K562 (cell line): ENCODE measurements at regions not wholly inside any gene's neighbourhood (a gene's known extent, or its start where the extent isn't known, plus 50 kb on each side); places are given as distances from the start of the nearest gene placed in this dataset.

Experiments used
- ATAC-seq: fragments of 200-7000 bp; cut with Tn5 transposase; 3 replicates; pipeline ENCODE4 v1.9.1; 2020; ENCODE audit warnings: moderate library complexity
- BruUV-seq: library from RNA; stranded (reverse); fragments of 400-500 nt; replicated peaks from 2 replicates; lab custom pipeline; 2021; lab: Mats Ljungman, UMichigan
- CTCF ChIA-PET: fragments of 300-600 bp; formaldehyde crosslinking; extraction: SDS; loops from one replicate; lab custom pipeline; 2021; ENCODE audit warnings: low intra/inter-chr PET ratio; lab: Yijun Ruan, JAX
- POLR2A ChIA-PET: fragments of 300-600, 350-650 bp; sonication (Branson Sonifier 250); formaldehyde crosslinking; extraction: SDS; loops from one replicate; lab custom pipeline; 2021; ENCODE audit warnings: antibody characterized with exemption, inconsistent platforms; lab: Yijun Ruan, JAX
- DNase-seq, 4 experiments: peaks; one replicate each; pipeline versions ENCODE4 v3.0.0 to v3.0.0-alpha.2; 2011 to 2018; ENCODE audit warnings: low spot score in 3 of 4, mixed read lengths in 3 of 4; ENCODE audit errors: extremely low read depth in 1 of 4
- FAIRE-seq: peaks from 2 replicates; lab custom pipeline; 2011; peaks lifted over from hg19 to GRCh38; lab: Jason Lieb, UNC
- H2AFZ ChIP-seq: 2 replicates; pipeline ENCODE4 v1.6.0; 2011; ENCODE audit warnings: low read depth, low read length, control low read depth, inconsistent platforms
- H3K27ac ChIP-seq: fragments of 200-600 bp; 3 replicates; pipeline ENCODE4 v1.8.0; 2011; ENCODE audit warnings: low read depth, mild to moderate bottlenecking, control low read depth, inconsistent platforms, low read length, moderate library complexity, mixed read lengths; ENCODE audit errors: extremely low read depth
- H3K27me3 ChIP-seq, 2 experiments: fragments of 300-600 bp in 1 of 2; 2 replicates in 1 of 2; 3 replicates in 1 of 2; pipeline versions ENCODE4 v1.6.0 to v1.8.0; 2011; ENCODE audit warnings: inconsistent platforms in 2 of 2, low read length in 2 of 2, mild to moderate bottlenecking in 1 of 2, mixed read lengths in 1 of 2, moderate library complexity in 1 of 2; ENCODE audit not compliant: control insufficient read depth in 2 of 2, insufficient read depth in 2 of 2
- H3K36me3 ChIP-seq: fragments of 300-600 bp; 3 replicates; pipeline ENCODE4 v1.8.0; 2011; ENCODE audit warnings: mild to moderate bottlenecking, low read length, inconsistent platforms; ENCODE audit not compliant: control insufficient read depth, insufficient read depth
- H3K4me1 ChIP-seq, 2 experiments: fragments of 200-600 bp in 1 of 2; replicated peaks in 1 of 2; 2 replicates in 1 of 2; 3 replicates in 1 of 2; pipeline versions ENCODE4 v1.5.1 to v1.8.0; 2011; ENCODE audit warnings: inconsistent platforms in 2 of 2, low read length in 2 of 2, mild to moderate bottlenecking in 1 of 2, mixed read lengths in 1 of 2, moderate library complexity in 1 of 2; ENCODE audit not compliant: control insufficient read depth in 2 of 2, insufficient read depth in 2 of 2
- H3K4me2 ChIP-seq: 2 replicates; pipeline ENCODE4 v1.6.1; 2011; ENCODE audit warnings: low read length, control low read depth, inconsistent platforms, mixed read lengths; ENCODE audit not compliant: insufficient read depth
- H3K4me3 ChIP-seq: fragments of 200-600 bp; sonication (generic), shearing (Covaris generic); 2 replicates; pipeline ENCODE4 v1.5.1; 2016; ENCODE audit warnings: control low read depth, inconsistent platforms
- H3K79me2 ChIP-seq: fragments of 200-600 bp; 3 replicates; pipeline ENCODE4 v1.8.0; 2011; ENCODE audit warnings: low read length, inconsistent platforms; ENCODE audit not compliant: control insufficient read depth, insufficient read depth
- H3K9ac ChIP-seq, 2 experiments: 2 replicates each; pipeline versions ENCODE4 v1.6.0 to v1.6.1; 2011; ENCODE audit warnings: low read depth in 2 of 2, low read length in 2 of 2, control low read depth in 1 of 2, inconsistent platforms in 1 of 2, mild to moderate bottlenecking in 1 of 2, mixed read lengths in 1 of 2; ENCODE audit not compliant: insufficient read depth in 1 of 2
- H3K9me1 ChIP-seq: one replicate; pipeline ENCODE4 v1.6.0; 2011; ENCODE audit warnings: inconsistent platforms, mild to moderate bottlenecking, low read length, moderate library complexity; ENCODE audit not compliant: control insufficient read depth, insufficient read depth
- H3K9me3 ChIP-seq: replicated peaks from 2 replicates; pipeline ENCODE4 v1.5.1; 2011; ENCODE audit warnings: low read depth, low read length, inconsistent platforms; ENCODE audit not compliant: control insufficient read depth, insufficient read depth
- H4K20me1 ChIP-seq: replicated peaks from 2 replicates; pipeline ENCODE4 v1.6.1; 2011; ENCODE audit warnings: low read length, inconsistent platforms, mixed read lengths; ENCODE audit not compliant: control insufficient read depth, insufficient read depth
- CEBPB ChIP-seq: fragments of 450-650 bp; IDR thresholded peaks from 2 replicates; pipeline ENCODE4 v1.6.1; 2016; ENCODE audit warnings: missing genetic modification characterization, missing compliant biosample characterization
- CEBPG ChIP-seq, 3 experiments: fragments of 200-800 bp in 1 of 3; sonication (Bioruptor generic) in 1 of 3; sonication (generic) in 1 of 3; formaldehyde crosslinking in 1 of 3; IDR thresholded peaks in 2 of 3; conservative IDR thresholded peaks in 1 of 3; 2 replicates each; pipeline versions ENCODE4 v1.6.1 to v1.8.0; 2016 to 2022; ENCODE audit warnings: missing compliant biosample characterization in 2 of 3, missing genetic modification characterization in 2 of 3, mild to moderate bottlenecking in 1 of 3, missing genetic modification reagents in 1 of 3
- KDM2B ChIP-seq: fragments of 250-450 bp; sonication (Bioruptor Pico); IDR thresholded peaks from 2 replicates; pipeline ENCODE4 v1.8.0; 2021; ENCODE audit warnings: mild to moderate bottlenecking, moderate library complexity
- L3MBTL2 ChIP-seq: fragments of 450-650 bp; IDR thresholded peaks from 2 replicates; pipeline ENCODE4 v1.6.1; 2016; ENCODE audit warnings: mild to moderate bottlenecking, moderate library complexity
- TRIM24 ChIP-seq, 2 experiments: fragments of 450-650 bp; IDR thresholded peaks; 2 replicates each; pipeline ENCODE4 v1.6.1; 2016
- ZHX1 ChIP-seq: fragments of 150-350 bp; conservative IDR thresholded peaks from 2 replicates; pipeline ENCODE4 v1.6.1; 2014; ENCODE audit warnings: low read length
- WGBS: fragments of 100-300 bp; shearing (Covaris generic); methylation state at CpG from one replicate; pipeline ENCODE4 v1.1.6; 2016; ENCODE audit warnings: low coverage, mixed read lengths; ENCODE audit not compliant: insufficient coverage; ENCODE audit errors: missing lambda C conversion rate; 5-methylcytosine and 5-hydroxymethylcytosine counted together
- in situ Hi-C: fragments of 300-500 bp; cut with MboI; formaldehyde crosslinking; loops from 4 replicates; pipeline ENCODE4 v1.15.0; 2018; ENCODE audit warnings: inconsistent platforms, mixed read lengths
- intact Hi-C: fragments of 100-400 bp; cut with micrococcal nuclease; formaldehyde crosslinking; loops from 2 replicates; pipeline ENCODE4 v1.14.2; 2022
- TF ChIP-seq, protein P1 (sequence below): sonication (generic); IDR thresholded peaks from 2 replicates; pipeline ENCODE4 v1.6.1; 2016

DNA sequence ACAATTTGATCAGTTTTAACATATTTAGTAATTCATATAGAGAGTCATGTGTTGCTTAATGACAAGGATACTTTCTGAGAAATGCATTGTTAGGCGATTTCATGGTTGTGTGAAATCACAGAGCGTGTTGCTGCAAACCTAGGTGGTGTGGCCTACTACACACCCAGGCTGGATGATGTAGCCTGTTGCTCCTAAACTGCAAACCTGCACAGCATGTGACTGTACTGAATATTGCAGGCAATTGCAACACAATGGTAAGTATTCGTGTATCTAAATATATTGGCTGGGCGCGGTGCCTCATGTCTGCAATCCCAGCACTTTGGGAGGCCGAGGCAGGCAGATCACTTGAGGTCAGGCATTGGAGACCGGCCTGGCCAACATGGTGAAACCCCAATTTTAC lies 73.7 kb upstream of the BAIAP2L1 start:
- Histone ChIP-seq H3K36me3 (no peaks in the 10 kb centered on the region), H4K20me1 (no peaks in the 10 kb centered on the region), H3K9me3 (no peaks in the 10 kb centered on the region), H3K27me3 (peaks cover 2 to 17% of the 10 kb centered on the region in 2 experiments), H3K4me2 (no peak overlapping the region), H2AFZ (no peak overlapping the region), H3K79me2 (no peaks in the 10 kb centered on the region), H3K4me1 (peaks cover 0 to 11% of the 10 kb centered on the region in 2 experiments; a peak in 2 of 5 replicates), H3K9ac (no peak overlapping the region), H3K4me3 (no peak overlapping the region), H3K9me1 (no peaks in the 10 kb centered on the region), H3K27ac (no peak overlapping the region)
- in situ Hi-C loops (no loop called here), intact Hi-C loops (no loop called here)
- DNase-seq (no peak), ATAC-seq (no peak), FAIRE-seq (no peak)
- BruUV-seq, result no TSS peak
- ChIA-PET CTCF (no interaction called here), POLR2A (interaction anchor here (0.7 to 0.9 kb wide), 2 partner anchors 15 to 17 kb away, joined by 4 to 5 read pairs; no protein-coding TSS in a partner anchor)
- 15% methylated on average over 7 of the region's 7 CpGs for WGBS
- no peak for TF ChIP-seq KDM2B (CRISPR knock-in tag)
- peak; percentile 51 to 60; a peak in 2 of 4 replicates for TF ChIP-seq TRIM24 (IDR thresholded peaks at IDR 0.05)
- peak; percentile 25; the same call in 1 of the 2 replicates for TF ChIP-seq L3MBTL2
- TF ChIP-seq CEBPB (tag), result peak; percentile 53; the same call in 1 of the 2 replicates
- TF ChIP-seq CEBPG (CRISPR knock-in tag; IDR thresholded peaks at IDR 0.05), result peak; percentile 64
- TF ChIP-seq CEBPG (tag; conservative IDR thresholded peaks at IDR 0.05 in 1 of 2, IDR thresholded peaks at IDR 0.05 in 1 of 2), result peak in 1 of 2 experiments; percentile 77; a peak in 2 of 4 replicates

DNA sequence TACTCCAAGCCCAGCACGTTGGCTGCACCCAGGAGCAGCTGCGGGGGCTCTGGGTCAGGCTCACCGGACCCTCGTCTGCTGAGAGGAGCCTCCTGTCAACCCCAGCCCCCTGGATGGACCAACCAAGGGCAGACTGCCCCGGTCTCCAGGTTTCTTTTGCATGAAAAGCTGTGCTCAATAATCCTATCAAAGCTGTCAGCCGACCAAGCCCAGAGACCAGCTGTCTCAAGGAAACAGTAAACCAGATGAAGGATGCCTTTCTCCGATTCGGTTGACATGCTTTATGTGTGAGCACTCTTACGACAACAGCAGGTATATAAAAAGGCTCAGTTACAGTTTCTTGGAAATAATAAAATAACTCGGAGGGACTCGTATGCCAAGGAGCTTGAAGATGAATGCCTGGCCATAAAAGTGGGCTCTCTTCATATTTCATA lies 71.6 kb upstream of the BAIAP2L1 start:
- WGBS, result 6% methylated on average over 11 of the region's 11 CpGs
- Histone ChIP-seq H2AFZ (0 out of 2 replicates have a peak overlapping the region, but pooled peaks have one; percentile 13), H3K9me1 (no peaks in the 10 kb centered on the region), H3K4me2 (no peak overlapping the region), H3K9ac (no peak overlapping the region), H3K4me1 (peaks cover 0 to 11% of the 10 kb centered on the region in 2 experiments; a peak in 2 of 5 replicates), H3K27me3 (peaks cover 2 to 16% of the 10 kb centered on the region in 2 experiments), H3K79me2 (no peaks in the 10 kb centered on the region), H3K4me3 (no peak overlapping the region), H3K36me3 (no peaks in the 10 kb centered on the region), H3K9me3 (no peaks in the 10 kb centered on the region), H3K27ac (no peak overlapping the region), H4K20me1 (no peaks in the 10 kb centered on the region)
- intact Hi-C loops (no loop called here), in situ Hi-C loops (no loop called here)
- ChIA-PET POLR2A (interaction anchor here (0.9 kb wide), 1 partner anchor 56 kb away, joined by 3 read pairs; no protein-coding TSS in a partner anchor), CTCF (no interaction called here)
- BruUV-seq, result no TSS peak
- ATAC-seq, result no peak
- FAIRE-seq, result no peak
- DNase-seq, result no peak
- TF ChIP-seq ZHX1, result no peak
- TF ChIP-seq, protein P1, sequence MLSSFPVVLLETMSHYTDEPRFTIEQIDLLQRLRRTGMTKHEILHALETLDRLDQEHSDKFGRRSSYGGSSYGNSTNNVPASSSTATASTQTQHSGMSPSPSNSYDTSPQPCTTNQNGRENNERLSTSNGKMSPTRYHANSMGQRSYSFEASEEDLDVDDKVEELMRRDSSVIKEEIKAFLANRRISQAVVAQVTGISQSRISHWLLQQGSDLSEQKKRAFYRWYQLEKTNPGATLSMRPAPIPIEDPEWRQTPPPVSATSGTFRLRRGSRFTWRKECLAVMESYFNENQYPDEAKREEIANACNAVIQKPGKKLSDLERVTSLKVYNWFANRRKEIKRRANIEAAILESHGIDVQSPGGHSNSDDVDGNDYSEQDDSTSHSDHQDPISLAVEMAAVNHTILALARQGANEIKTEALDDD, result no peak
